ENCODE measurements at regions not wholly inside any gene's neighbourhood (a gene's known extent, or its start where the extent isn't known, plus 50 kb on each side); places are given as distances from the start of the nearest gene placed in this dataset.

DNA sequence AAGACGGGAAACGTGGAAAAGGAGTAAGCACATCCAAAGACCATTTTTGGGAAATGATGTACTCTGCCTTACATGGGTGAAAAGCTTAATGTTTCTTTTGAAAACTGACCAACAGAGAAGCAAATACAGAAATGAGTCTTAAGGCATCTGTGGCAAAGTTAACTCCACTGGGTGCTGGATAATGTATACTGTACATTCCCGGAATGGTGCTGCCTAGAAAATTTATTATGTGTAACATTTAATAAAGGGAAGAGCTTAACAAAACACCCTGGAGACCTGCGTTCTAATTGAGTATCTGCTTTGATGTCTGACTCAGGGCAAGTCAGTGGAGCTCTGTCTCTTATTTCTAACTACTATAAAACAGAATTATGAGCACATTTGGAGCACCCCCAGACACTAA, 230.2 kb downstream of the MID1 start:
- no peak for DNase-seq

DNA sequence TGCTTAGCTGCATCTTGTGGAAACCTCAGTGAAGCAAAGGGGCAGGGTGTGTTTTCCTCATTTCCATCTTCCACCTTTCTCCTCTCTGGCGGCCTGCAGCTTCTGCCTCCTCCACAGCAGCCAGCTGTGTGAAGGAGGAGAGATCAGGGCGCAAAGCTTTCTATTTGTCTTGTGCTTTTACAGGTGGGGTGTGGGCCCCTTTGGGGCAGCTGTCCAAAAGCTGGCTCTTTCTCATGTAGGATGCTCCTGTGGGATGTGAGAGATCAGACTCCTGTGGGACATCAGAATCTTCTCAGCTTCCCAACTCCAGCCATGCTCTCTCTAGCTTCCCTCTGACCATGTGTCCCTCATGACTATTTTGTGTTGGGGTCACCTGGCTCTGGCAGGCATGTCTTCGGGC, 227.1 kb downstream of the MID1 start:
- DNase-seq: no peak

DNA sequence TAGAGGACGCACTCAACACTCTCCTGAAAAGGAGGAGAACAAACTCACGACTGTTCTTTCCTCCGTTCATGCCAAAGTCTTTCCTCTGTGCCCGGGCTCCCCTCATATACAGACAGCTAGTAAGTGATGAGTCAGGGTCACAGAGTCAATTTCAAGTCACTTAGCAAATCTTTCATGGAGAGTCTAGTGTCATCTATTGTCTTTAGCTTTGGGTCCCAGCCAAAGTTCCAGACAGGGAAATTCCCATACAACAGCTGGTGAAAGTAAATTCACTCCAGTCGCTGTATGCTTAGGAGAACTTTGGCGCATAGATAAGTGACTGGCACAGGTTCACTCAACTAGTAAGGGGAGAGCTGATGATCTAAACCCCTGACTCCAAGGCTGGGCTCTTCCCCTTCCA, 226.5 kb downstream of the MID1 start:
- DNase-seq: no peak

DNA sequence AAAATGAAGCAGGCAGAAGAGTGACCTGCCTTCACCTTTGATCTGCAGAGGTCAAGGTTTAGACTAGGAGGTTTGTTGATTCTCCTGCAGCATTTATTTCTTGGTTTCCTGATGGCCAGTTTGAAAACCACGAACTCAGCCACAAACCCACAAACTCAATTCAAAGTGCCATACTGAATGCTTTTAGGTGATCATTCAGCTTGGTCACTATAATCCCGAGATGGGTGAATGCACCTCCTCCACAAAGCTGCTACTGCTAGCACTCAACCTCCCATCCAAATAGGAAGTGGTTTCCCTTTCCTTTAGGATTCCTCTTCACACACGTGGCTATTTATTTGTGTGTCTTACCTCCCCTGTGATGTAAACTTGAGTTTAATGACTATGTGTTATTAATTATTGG, 225.2 kb downstream of the MID1 start:
- DNase-seq: no peak

All from muscle of back (tissue), 3 donors.